ENCODE measurements at regions not wholly inside any gene's neighbourhood (a gene's known extent, or its start where the extent isn't known, plus 50 kb on each side); places are given as distances from the start of the nearest gene placed in this dataset.

DNA sequence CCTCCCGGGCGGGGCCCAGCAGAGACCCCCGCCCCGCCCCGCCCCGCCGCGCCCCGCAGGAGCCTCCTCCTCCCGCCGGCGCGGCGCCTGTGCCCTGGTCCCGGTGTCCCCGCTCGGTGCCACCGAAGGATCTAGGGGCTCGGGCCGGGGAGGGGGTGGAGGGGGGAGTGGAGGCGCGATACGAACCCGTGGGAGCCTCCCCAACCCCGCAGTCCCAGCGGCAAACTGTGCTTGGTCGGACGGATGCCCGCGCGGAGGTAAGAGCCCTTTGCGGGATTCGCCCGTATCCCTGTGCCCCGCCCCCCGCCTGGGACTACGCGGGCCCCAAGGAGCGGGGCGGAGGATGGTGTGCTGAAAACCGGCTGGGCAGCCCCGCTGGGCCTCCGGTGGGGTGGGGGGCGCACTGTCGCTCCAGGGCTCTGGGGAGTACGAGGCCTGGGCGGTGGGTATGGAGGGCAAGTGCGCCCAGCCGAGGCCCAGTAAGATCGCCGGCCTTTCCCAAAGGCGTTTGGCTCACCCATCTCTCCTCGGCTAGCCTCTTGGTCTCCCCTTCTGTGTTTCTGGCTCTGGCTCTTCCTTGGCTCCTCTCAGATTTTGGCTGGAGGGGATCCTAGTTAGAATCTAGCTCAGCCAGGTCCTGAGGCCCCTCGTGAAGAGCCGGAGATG lies 65.6 kb upstream of the POLG start:
- Histone ChIP-seq H3K27me3 (ENCODE audit: control insufficient read depth in 5 of 5, insufficient read depth in 4 of 5, low read length in 5 of 5) (peaks cover 44 to 88% (median 81%) of the 10 kb centered on the region in 5 donors), H3K9me3 (ENCODE audit: control insufficient read depth in 5 of 5, low read length in 5 of 5) (no peaks in the 10 kb centered on the region), H3K27ac (ENCODE audit: low read depth, low read length) (no peak overlapping the region), H3K9ac (ENCODE audit: low read length in 5 of 5) (no peak overlapping the region), H3K4me3 (ENCODE audit: low read depth in 1 of 5, low read length in 5 of 5) (no peak overlapping the region), H3K4me1 (ENCODE audit: control insufficient read depth in 5 of 5, insufficient read depth in 5 of 5, low read length in 5 of 5) (peaks cover 0 to 24% (median 13%) of the 10 kb centered on the region in 5 donors), H3K36me3 (ENCODE audit: control insufficient read depth in 5 of 5, insufficient read depth in 5 of 5, low read length in 5 of 5) (no peaks in the 10 kb centered on the region)

DNA sequence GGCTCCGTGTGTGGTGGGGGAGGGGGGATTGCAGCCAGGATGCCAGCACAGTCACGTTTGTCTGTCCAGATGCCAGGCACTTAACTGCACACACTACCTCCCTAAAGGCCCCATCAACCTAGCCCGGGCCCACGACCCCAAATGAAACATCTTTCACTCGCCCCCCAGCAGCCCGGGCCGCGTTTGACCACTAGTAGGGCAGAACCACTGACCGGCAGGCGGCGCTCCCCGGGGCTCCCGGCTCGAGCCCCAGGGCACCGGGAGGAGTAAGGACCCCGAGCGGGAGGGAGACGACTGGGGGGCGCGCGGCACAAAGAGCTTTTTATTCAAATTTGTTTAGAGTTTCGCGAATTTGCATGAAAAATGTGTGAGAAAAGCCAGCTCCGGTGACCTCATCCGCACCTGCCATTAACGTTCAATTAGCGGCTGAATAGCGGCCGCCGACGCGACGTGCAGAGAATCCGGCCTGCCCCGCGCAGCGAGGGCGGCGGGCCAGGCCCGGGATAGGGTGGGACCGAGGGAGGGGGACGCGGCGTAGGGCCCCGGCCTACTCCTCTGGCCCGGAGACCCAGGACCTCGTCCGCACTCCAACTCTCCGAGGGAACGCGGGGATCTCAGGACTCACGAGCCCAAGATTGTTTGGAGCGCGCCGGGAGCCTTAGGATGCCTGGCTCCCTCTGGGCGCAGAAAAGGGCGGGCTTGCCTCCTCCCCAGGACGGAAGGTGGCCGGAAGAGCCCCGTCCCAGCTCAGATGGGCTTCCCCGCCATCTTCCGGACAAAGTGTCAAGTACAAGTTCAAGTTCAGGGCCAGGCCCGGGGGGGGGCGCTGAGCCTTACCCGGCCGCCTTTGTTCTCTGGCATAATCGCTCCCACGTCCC lies 64.9 kb upstream of the POLG start:
- Histone ChIP-seq H3K27ac (ENCODE audit: low read depth, low read length) (no peak overlapping the region), H3K4me1 (ENCODE audit: control insufficient read depth in 5 of 5, insufficient read depth in 5 of 5, low read length in 5 of 5) (peaks cover 0 to 24% (median 13%) of the 10 kb centered on the region in 5 donors), H3K27me3 (ENCODE audit: control insufficient read depth in 5 of 5, insufficient read depth in 4 of 5, low read length in 5 of 5) (peaks cover 38 to 87% (median 79%) of the 10 kb centered on the region in 5 donors), H3K9ac (ENCODE audit: low read length in 5 of 5) (no peak overlapping the region), H3K36me3 (ENCODE audit: control insufficient read depth in 5 of 5, insufficient read depth in 5 of 5, low read length in 5 of 5) (no peaks in the 10 kb centered on the region), H3K9me3 (ENCODE audit: control insufficient read depth in 5 of 5, low read length in 5 of 5) (no peaks in the 10 kb centered on the region), H3K4me3 (ENCODE audit: low read depth in 1 of 5, low read length in 5 of 5) (peak overlapping the region in 3 of 5 donors; percentile 32 to 44 (median 34))

DNA sequence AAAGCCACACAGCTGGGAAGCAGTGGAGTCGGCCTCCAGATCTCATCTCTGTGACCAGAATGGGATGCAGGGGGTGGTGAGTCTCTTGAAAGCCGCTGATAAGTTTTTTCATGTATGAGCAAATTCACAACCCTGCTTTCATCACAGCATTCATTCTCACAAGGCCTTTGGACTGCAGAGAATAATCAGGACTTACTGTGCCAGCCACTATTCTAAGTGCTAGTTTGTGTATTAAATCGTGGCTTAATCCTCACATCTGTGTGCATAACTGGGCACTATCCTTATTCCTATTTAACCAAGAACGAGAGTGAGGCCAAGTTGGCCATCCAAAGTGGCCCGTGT lies 64.2 kb upstream of the POLG start:
- Histone ChIP-seq H3K4me3 (ENCODE audit: low read depth in 1 of 5, low read length in 5 of 5) (no peak overlapping the region), H3K27me3 (ENCODE audit: control insufficient read depth in 5 of 5, insufficient read depth in 4 of 5, low read length in 5 of 5) (peaks cover 32 to 86% (median 76%) of the 10 kb centered on the region in 5 donors), H3K9ac (ENCODE audit: low read length in 5 of 5) (no peak overlapping the region), H3K36me3 (ENCODE audit: control insufficient read depth in 5 of 5, insufficient read depth in 5 of 5, low read length in 5 of 5) (no peaks in the 10 kb centered on the region), H3K4me1 (ENCODE audit: control insufficient read depth in 5 of 5, insufficient read depth in 5 of 5, low read length in 5 of 5) (peaks cover 0 to 24% (median 13%) of the 10 kb centered on the region in 5 donors), H3K27ac (ENCODE audit: low read depth, low read length) (no peak overlapping the region), H3K9me3 (ENCODE audit: control insufficient read depth in 5 of 5, low read length in 5 of 5) (no peaks in the 10 kb centered on the region)

DNA sequence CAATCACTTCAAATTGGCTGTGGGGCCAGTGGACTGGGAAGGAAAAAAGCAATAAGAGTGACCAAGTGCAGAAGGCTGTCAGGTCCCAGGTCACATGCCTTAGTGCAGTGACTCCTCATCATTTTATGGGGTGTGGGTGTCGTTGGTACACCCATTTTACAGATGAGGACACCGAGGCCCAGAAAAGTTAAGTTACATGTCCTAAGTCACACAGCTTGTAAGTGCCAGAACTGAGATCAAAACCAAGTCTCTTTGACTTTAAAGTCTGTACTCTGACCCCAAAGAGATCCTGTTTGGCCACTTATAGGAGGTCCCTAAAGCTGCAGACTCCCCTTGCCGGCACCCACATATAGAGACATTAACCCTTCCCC lies 63.0 kb upstream of the POLG start:
- Histone ChIP-seq H3K36me3 (ENCODE audit: control insufficient read depth in 5 of 5, insufficient read depth in 5 of 5, low read length in 5 of 5) (no peaks in the 10 kb centered on the region), H3K9me3 (ENCODE audit: control insufficient read depth in 5 of 5, low read length in 5 of 5) (no peaks in the 10 kb centered on the region), H3K4me1 (ENCODE audit: control insufficient read depth in 5 of 5, insufficient read depth in 5 of 5, low read length in 5 of 5) (peaks cover 0 to 24% (median 13%) of the 10 kb centered on the region in 5 donors), H3K27me3 (ENCODE audit: control insufficient read depth in 5 of 5, insufficient read depth in 4 of 5, low read length in 5 of 5) (peaks cover 26 to 82% (median 80%) of the 10 kb centered on the region in 5 donors), H3K27ac (ENCODE audit: low read depth, low read length) (no peak overlapping the region), H3K9ac (ENCODE audit: low read length in 5 of 5) (no peak overlapping the region), H3K4me3 (ENCODE audit: low read depth in 1 of 5, low read length in 5 of 5) (no peak overlapping the region)

DNA sequence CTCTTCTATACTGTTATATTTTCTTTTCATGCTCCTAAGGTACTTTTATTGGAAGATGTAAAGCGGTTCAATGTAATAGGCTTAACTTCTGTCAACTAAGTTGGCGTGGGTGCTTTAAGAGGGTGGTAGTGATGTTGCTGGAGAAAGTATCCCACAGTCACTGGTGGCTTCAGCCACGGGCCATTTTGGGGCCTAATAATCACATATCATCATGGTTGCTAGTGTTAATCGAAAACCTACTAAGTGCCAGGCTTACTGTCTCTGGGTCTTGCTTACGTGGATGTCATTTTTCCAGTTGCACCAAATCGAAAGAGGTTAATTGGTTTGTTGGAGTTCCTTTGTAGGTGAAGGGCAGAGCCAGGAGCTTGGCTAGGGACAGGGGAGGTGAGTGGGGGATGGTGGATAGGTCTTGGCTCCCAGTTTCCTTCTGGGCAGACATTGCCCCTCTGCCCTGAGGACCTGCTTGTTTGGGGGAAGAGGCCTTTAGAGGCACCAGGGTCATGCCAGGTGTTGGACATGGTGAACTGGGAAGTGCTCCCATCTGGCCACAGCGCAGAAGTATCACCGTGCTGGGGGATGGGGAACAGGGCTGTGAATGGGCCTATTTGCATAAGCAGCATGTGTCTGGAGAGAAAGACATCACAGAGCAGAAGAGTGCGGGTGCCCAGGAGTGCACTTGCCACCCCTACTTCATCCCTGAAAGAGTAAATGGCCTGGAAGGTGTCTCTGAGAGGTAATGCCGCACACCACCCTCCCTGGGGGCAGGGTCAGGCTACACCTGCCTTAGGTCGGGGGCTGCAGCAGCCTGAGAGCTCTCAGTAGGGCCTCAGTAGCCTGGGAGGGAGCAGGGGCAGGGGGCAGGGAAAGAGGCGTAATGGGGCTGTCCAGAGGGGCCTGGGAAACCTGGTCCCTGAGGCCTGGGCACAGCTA lies 62.4 kb upstream of the POLG start:
- no peaks in the 10 kb centered on the region for H3K9me3 ChIP-seq (ENCODE audit: control insufficient read depth in 5 of 5, low read length in 5 of 5)
- H3K27me3 ChIP-seq (ENCODE audit: control insufficient read depth in 5 of 5, insufficient read depth in 4 of 5, low read length in 5 of 5) = peaks cover 21 to 84% (median 78%) of the 10 kb centered on the region in 5 donors
- no peak overlapping the region for H3K4me3 ChIP-seq (ENCODE audit: low read depth in 1 of 5, low read length in 5 of 5)
- H3K9ac ChIP-seq (ENCODE audit: low read length in 5 of 5) = no peak overlapping the region
- H3K4me1 ChIP-seq (ENCODE audit: control insufficient read depth in 5 of 5, insufficient read depth in 5 of 5, low read length in 5 of 5) = peaks cover 0 to 21% (median 13%) of the 10 kb centered on the region in 5 donors
- no peaks in the 10 kb centered on the region for H3K36me3 ChIP-seq (ENCODE audit: control insufficient read depth in 5 of 5, insufficient read depth in 5 of 5, low read length in 5 of 5)
- H3K27ac ChIP-seq (ENCODE audit: low read depth, low read length) = no peak overlapping the region

DNA sequence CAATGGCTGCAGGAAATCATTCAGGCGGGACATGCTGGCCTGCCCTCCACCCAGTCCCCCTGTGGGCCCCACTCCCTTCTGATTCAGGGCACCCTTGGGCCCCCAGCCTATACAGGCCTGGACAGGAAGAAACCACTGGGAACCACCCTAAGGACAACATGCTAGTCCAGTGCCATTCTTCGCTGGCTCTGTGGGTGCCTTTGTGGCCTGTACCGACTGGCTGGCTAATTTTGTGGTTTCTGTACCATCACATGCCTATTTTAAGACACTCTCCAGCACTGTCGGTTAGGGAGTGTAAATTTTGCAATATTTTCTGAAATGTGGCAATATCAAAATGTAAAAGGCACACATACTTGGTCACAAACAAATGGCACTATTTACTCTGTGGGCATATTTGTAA lies 61.4 kb upstream of the POLG start:
- Histone ChIP-seq H3K4me1 (ENCODE audit: control insufficient read depth in 5 of 5, insufficient read depth in 5 of 5, low read length in 5 of 5) (peaks cover 0 to 16% (median 12%) of the 10 kb centered on the region in 5 donors), H3K9ac (ENCODE audit: low read length in 5 of 5) (no peak overlapping the region), H3K27ac (ENCODE audit: low read depth, low read length) (no peak overlapping the region), H3K36me3 (ENCODE audit: control insufficient read depth in 5 of 5, insufficient read depth in 5 of 5, low read length in 5 of 5) (no peaks in the 10 kb centered on the region), H3K9me3 (ENCODE audit: control insufficient read depth in 5 of 5, low read length in 5 of 5) (no peaks in the 10 kb centered on the region), H3K27me3 (ENCODE audit: control insufficient read depth in 5 of 5, insufficient read depth in 4 of 5, low read length in 5 of 5) (peaks cover 21 to 85% (median 72%) of the 10 kb centered on the region in 5 donors), H3K4me3 (ENCODE audit: low read depth in 1 of 5, low read length in 5 of 5) (no peak overlapping the region)

DNA sequence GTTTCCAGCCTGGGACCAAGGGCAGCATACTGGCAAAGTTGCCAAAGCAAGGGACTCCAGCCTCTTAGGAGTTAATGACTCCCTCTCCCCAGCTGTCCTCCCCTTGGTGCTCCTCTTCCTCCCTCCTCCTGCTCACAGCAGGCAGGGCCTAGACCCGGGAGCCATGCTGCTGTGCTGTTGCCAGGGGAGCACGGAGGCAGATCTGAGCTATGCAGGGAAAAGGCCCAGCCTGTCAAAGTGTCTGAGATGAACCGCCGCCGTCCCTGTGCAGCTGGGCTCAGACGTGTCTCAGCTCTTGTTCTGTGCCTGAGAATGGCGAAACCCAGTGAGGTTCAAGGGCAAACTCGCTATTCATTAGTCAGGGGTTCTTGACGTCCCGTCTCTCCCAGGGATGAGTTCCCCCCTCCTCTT lies 60.8 kb upstream of the POLG start:
- H3K9me3 ChIP-seq (ENCODE audit: control insufficient read depth in 5 of 5, low read length in 5 of 5) = no peaks in the 10 kb centered on the region
- H3K4me3 ChIP-seq (ENCODE audit: low read depth in 1 of 5, low read length in 5 of 5) = no peak overlapping the region
- H3K36me3 ChIP-seq (ENCODE audit: control insufficient read depth in 5 of 5, insufficient read depth in 5 of 5, low read length in 5 of 5) = no peaks in the 10 kb centered on the region
- H3K27ac ChIP-seq (ENCODE audit: low read depth, low read length) = no peak overlapping the region
- H3K9ac ChIP-seq (ENCODE audit: low read length in 5 of 5) = no peak overlapping the region
- peaks cover 0 to 19% (median 12%) of the 10 kb centered on the region in 5 donors for H3K4me1 ChIP-seq (ENCODE audit: control insufficient read depth in 5 of 5, insufficient read depth in 5 of 5, low read length in 5 of 5)
- peaks cover 18 to 80% (median 67%) of the 10 kb centered on the region in 5 donors for H3K27me3 ChIP-seq (ENCODE audit: control insufficient read depth in 5 of 5, insufficient read depth in 4 of 5, low read length in 5 of 5)

DNA sequence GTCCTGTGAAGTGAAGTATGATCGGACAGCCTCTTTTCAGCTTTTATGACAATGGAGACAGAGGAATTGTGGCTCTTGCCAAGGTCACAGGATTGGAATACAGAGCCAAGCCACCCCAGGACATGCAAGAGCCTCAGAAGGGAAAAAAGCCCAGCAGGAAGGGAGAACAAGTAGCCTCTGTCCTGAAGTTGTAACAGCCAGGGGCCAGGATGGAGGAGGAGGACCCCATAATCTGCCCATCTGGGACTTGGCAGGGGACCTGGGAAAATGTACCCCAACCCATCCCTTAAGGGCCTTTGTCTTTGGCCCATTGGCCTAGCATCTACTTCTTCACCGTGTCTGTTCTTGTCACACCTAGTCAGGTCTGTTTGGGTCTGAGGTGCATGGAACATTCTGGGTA lies 60.4 kb upstream of the POLG start:
- Histone ChIP-seq H3K27ac (ENCODE audit: low read depth, low read length) (no peak overlapping the region), H3K4me3 (ENCODE audit: low read depth in 1 of 5, low read length in 5 of 5) (no peak overlapping the region), H3K9ac (ENCODE audit: low read length in 5 of 5) (no peak overlapping the region), H3K27me3 (ENCODE audit: control insufficient read depth in 5 of 5, insufficient read depth in 4 of 5, low read length in 5 of 5) (peaks cover 15 to 76% (median 69%) of the 10 kb centered on the region in 5 donors), H3K4me1 (ENCODE audit: control insufficient read depth in 5 of 5, insufficient read depth in 5 of 5, low read length in 5 of 5) (peaks cover 0 to 23% (median 13%) of the 10 kb centered on the region in 5 donors), H3K36me3 (ENCODE audit: control insufficient read depth in 5 of 5, insufficient read depth in 5 of 5, low read length in 5 of 5) (no peaks in the 10 kb centered on the region), H3K9me3 (ENCODE audit: control insufficient read depth in 5 of 5, low read length in 5 of 5) (no peaks in the 10 kb centered on the region)

DNA sequence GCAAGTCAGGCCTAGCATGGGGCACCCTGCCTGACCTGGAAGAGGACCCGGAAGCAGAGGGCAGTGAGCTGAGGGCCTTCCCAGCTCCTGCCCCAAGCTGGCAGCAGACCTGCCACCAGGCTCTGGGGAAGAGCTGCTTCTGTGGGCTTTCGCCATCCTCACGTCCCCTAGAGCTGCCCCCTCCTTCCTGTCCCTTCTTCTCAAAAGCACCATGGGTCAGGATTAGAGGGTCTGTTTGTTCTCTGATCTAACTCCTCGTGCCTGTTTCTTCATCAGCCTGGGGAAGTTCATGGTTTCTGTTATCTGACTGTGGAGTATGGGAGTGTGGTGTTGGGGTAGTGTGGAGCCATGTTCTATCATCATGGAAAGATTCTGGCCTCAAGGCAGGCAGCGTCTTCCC lies 58.4 kb upstream of the POLG start:
- Histone ChIP-seq H3K27ac (ENCODE audit: low read depth, low read length) (no peak overlapping the region), H3K4me3 (ENCODE audit: low read depth in 1 of 5, low read length in 5 of 5) (no peak overlapping the region), H3K9me3 (ENCODE audit: control insufficient read depth in 5 of 5, low read length in 5 of 5) (no peaks in the 10 kb centered on the region), H3K27me3 (ENCODE audit: control insufficient read depth in 5 of 5, insufficient read depth in 4 of 5, low read length in 5 of 5) (peaks cover 9 to 67% (median 56%) of the 10 kb centered on the region in 5 donors), H3K4me1 (ENCODE audit: control insufficient read depth in 5 of 5, insufficient read depth in 5 of 5, low read length in 5 of 5) (peaks cover 0 to 19% (median 6%) of the 10 kb centered on the region in 5 donors), H3K9ac (ENCODE audit: low read length in 5 of 5) (no peak overlapping the region), H3K36me3 (ENCODE audit: control insufficient read depth in 5 of 5, insufficient read depth in 5 of 5, low read length in 5 of 5) (no peaks in the 10 kb centered on the region)
